GM03348 (cell line): ENCODE measurements at regions not wholly inside any gene's neighbourhood (a gene's known extent, or its start where the extent isn't known, plus 50 kb on each side); places are given as distances from the start of the nearest gene placed in this dataset.

Experiments used
- DNase-seq: peaks from one replicate; pipeline ENCODE4 v3.0.0; 2012; ENCODE audit warnings: low spot score

GRCh38 chr5:92930057-92930456 is 651.0 kb downstream of the NR2F1-AS1 start:
- DNase-seq, result no peak

GRCh38 chr5:92927291-92927778 is 653.7 kb downstream of the NR2F1-AS1 start:
- DNase-seq, result no peak

DNA sequence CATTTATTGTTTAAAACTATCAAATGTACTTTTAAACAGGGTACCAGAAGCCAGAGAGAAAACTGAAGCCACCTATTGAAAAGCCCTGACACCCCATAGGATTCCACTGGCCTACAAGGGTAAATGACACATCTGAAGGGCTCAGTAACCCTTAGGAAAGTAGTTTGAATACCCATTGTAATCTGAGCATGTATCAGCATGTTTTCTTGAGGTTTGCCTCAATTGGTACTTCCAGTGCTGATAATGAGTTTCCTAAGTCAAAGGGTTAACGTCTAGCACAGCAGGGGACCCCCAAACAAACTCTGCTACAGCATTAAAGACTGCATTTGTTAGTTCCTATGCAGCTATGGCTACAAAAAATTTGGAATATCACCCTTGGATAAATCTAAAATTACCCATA is 657.1 kb downstream of the NR2F1-AS1 start:
- no peak for DNase-seq

DNA sequence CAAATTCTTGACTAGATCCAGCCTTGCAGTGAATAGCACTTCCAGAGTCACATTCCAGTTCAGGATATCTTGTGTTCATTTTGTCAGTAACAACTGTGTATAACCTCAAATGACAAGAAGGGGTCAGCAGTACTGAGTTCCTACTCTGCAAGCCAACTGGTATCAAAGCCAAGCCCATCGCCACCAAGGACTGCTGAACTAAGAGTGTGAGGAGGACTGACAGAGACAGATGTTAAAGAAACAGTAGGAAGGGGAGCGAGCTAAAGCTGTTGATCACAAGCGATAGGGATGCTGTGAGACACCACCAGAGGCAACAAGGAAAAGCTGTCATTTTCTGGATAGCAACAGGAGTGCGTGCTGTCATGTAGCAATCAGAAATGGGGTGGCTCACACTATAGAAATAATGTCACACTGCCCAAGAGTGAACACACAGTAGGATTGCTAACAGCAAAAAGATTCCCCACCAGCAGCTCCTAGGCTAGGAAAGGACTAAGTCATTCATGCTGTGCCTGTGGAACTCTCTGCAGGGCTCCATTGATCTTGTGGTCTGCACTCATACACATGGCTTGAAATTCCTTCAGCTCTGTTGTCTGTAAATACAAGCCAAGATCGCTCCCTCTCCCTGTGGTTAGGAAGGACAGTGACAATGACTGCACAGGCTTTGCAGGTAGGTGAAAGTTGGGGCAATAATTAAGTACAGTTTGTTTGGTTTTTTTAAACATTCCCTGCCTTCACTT is 658.6 kb downstream of the NR2F1-AS1 start:
- no peak for DNase-seq

DNA sequence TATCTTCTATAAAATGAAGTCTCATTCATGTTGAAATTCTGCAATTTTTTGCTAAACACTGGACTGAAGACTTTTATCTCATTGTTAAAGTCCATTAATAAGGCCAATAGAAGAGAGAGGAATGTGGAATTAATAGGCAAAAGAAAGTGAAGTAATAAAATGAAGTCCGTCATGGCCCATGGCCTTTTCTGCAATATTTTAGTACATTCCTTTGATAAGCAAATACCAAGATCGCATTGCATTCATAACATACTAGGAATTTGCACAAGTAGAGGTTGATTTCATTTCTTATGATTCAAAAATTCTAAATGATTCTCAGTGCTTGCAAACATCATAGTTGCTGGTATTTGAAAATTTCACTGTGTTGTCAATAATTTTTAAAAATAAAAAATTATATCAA is 664.0 kb downstream of the NR2F1-AS1 start:
- no peak for DNase-seq

DNA sequence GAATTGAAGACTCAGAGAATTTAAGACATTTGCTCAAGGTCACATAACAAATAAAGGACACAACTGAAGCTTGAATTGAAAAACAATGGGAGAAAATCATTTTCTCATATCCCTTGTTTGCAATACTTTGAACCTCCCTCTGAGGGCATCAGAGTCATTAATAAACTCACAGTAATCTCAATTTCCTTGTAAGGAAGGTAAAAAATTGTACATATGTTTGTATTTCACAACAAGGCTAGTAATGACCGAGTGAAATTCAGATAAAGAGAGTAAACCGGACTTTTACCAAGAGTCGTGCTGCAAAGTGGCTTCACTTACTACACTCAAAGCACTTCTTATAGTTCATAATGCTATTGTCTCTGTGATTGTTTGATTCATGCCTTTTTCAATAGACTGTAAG is 665.0 kb downstream of the NR2F1-AS1 start:
- peak; percentile 28 for DNase-seq

- DNase-seq, result no peak
These were observed 668.7 kb downstream of the NR2F1-AS1 start for GRCh38 chr5:92912283-92912682.

DNA sequence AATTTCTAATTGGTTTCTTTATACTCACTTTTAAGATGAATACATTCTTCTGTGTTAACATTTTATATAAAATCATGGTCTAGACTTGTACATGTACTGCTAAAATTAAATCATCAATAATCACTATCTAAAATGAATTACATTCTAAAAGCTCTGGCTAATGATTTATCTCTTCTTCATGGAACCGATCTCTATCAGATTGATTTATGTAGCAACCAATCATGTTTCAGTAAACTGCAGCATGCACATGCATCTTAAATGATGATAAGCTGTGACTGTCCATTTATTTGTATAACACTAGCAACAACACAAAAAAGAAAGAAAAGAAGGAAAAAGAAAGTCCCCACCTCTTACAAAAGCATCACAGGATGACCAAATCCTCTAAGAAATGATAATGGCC is 669.2 kb downstream of the NR2F1-AS1 start:
- DNase-seq, result no peak

DNA sequence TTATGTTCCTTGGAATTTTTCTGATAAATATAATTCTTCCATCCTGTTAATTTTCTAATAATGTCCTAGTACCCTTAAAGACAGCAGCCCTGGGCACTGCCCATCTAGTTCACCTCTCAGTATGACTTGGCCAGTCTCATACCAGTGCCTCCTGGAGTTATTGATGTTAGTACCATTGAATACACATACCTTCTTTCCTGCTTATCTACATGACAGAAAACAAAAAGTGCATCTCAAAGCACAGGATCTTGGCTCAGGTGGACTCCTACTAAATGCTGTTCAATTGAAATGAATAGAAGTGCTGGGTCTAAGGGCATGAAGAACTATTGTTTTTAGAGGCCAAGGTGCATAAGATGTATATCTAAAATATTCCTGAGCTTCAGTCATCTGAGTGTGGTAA is 669.7 kb downstream of the NR2F1-AS1 start:
- DNase-seq, result no peak

GRCh38 chr5:92909602-92909962 is 671.4 kb downstream of the NR2F1-AS1 start:
- DNase-seq, result no peak

DNA sequence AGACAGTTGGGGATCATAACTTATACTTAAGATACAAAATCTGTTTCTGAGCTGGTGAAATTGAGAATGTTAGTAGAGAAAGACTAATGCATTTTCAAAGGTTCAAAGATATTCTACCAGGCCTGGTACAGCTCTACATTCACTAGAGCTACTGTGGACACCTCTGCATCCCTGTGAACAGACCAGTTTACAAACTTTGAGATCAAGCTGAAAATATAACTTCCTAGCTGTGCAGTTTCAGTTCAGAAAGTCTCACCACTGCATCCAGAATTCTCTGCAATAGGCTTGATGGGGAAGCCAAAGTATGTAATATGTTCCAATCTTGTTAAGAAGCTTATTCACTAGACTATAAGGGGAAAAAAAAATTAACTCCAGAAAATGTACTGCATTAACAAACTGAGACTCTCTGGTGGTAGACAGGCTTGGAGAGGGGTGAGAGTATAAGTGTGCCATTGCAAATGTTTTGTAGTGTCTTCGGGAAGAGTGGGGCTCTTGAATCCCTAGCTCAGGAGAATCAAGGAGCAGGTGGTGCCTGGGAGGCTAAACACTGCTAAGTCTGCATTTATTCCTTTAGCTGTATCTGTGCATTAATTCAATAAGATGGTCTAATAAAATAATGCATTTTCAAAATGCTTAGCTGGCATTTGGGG is 671.9 kb downstream of the NR2F1-AS1 start:
- no peak for DNase-seq

GRCh38 chr5:92907938-92908606 is 672.9 kb downstream of the NR2F1-AS1 start:
- DNase-seq, result peak; percentile 29

GRCh38 chr5:92906798-92907376 is 674.1 kb downstream of the NR2F1-AS1 start:
- no peak for DNase-seq

DNA sequence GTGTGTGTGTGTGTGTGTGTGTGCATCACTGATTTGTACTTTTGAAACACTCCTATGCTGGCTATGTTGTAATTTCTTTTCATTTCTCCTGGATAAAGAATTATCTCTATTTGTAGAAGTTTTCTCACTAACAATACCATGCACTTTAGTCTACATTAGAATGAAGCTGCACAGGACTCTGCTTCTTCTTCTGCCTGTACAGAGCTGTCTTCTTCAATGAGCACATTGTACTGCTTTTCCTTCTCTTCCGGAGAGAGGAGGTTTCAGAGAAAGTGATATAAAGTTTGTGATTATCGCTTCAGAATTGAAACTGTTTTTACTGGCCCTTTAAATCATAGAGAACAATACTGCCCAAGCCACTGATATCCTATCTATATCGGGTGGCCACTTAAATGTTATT is 677.0 kb downstream of the NR2F1-AS1 start:
- DNase-seq, result no peak

- no peak for DNase-seq
These were observed 681.4 kb downstream of the NR2F1-AS1 start for GRCh38 chr5:92899611-92900010.

GRCh38 chr5:92896722-92897121 is 684.3 kb downstream of the NR2F1-AS1 start:
- DNase-seq, result no peak

- DNase-seq, result peak; percentile 11
These were observed 690.2 kb downstream of the NR2F1-AS1 start for GRCh38 chr5:92890841-92891244.

GRCh38 chr5:92889140-92889539 is 691.9 kb downstream of the NR2F1-AS1 start:
- no peak for DNase-seq

DNA sequence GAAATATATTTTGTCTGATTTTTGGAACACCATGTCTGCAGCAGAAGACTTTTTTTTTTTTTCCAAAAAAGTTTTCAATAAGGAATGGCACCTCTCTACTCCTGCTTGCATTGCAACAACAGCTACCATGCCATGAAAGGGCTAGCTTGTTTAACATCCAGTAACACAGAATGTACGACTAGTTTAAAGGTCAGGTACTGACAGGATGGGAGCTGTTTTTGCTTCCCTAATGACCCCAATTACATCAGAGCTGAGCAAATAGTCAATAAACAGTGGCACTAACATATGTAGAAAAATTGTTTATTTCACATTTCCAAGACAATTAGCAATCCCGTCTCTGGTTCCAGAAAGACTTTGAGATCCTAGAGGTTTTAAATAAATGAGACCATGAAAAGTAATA is 693.8 kb downstream of the NR2F1-AS1 start:
- no peak for DNase-seq

DNA sequence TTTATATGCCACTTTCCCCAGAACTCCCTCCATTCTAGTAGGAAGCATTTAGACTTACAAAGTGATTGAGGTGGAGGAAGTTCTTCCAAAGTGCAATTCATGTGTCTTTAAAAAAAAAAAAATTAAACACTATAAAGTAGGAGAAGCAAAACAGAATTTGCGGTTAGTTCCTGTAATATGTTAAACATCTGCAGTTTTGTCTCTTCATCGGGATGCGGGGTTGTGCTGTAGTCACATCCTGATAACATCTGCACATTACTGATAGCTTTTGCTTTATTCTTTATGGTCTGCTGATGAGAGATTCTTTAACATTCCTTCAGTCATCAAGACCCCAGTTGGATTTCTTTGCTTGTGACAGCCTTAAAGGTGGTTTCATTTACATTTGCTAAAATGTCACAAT is 694.3 kb downstream of the NR2F1-AS1 start:
- no peak for DNase-seq

DNA sequence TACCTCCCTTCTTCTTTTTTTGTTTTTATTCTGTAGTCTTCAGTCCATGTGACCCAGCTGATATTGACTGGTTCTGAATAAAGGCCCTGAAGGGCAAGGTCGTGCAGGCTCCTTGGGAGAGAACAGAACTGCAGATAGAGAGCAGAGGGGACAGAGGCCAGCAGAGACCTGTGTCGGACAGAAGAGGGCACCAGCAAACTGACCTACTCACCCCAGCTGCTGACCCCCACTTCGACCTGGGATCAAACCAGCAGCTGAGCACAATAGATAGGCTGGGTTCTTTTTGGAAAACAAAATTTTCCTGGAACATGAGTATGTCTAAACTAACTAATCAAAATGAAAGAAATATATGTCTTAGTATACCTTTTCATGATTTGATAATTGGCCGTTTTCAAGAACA is 695.1 kb downstream of the NR2F1-AS1 start:
- DNase-seq, result no peak

- DNase-seq, result no peak
These were observed 696.5 kb downstream of the NR2F1-AS1 start for GRCh38 chr5:92884469-92884868.
